H1 (cell line): ENCODE measurements at regions not wholly inside any gene's neighbourhood (a gene's known extent, or its start where the extent isn't known, plus 50 kb on each side); places are given as distances from the start of the nearest gene placed in this dataset.

ENCODE experiments used
- CTCF ChIA-PET: fragments of 300-600 bp; sonication (Branson Sonifier 250); formaldehyde crosslinking; loops from one replicate; lab custom pipeline; 2021; ENCODE audit not compliant: partially characterized antibody; lab: Charles Lee
- POLR2A ChIA-PET: fragments of 300-600 bp; sonication (Branson Sonifier 250); formaldehyde crosslinking; loops from one replicate; lab custom pipeline; 2021; ENCODE audit warnings: inconsistent platforms; ENCODE audit not compliant: partially characterized antibody; lab: Charles Lee
- DNase-seq, 2 experiments: peaks; one replicate each; pipeline versions ENCODE4 v3.0.0 to v3.0.0-alpha.2; 2010 to 2022; ENCODE audit warnings: low spot score in 2 of 2, low read depth in 1 of 2, mixed read lengths in 1 of 2
- FAIRE-seq: peaks from 2 replicates; lab custom pipeline; 2011; peaks lifted over from hg19 to GRCh38; lab: Jason Lieb, UNC
- H2AFZ ChIP-seq: 2 replicates; pipeline ENCODE4 v1.8.1; 2012; ENCODE audit warnings: low read length, inconsistent platforms
- H2AK5ac ChIP-seq: 2 replicates; pipeline ENCODE4 v1.6.1; 2013; ENCODE audit warnings: low read depth, low read length
- H2BK120ac ChIP-seq: replicated peaks from 2 replicates; pipeline ENCODE3; 2013; ENCODE audit warnings: low read depth, low read length, inconsistent platforms
- H2BK12ac ChIP-seq: 2 replicates; pipeline ENCODE4 v1.6.1; 2013; ENCODE audit warnings: low read depth, low read length
- H2BK15ac ChIP-seq: 2 replicates; pipeline ENCODE4 v1.6.1; 2013; ENCODE audit warnings: low read length
- H2BK20ac ChIP-seq: 2 replicates; pipeline ENCODE4 v1.6.1; 2013; ENCODE audit warnings: low read length
- H2BK5ac ChIP-seq: 2 replicates; pipeline ENCODE4 v1.6.1; 2013; ENCODE audit warnings: low read depth, low read length
- H3K14ac ChIP-seq: 2 replicates; pipeline ENCODE4 v1.6.1; 2013; ENCODE audit warnings: inconsistent platforms; ENCODE audit not compliant: insufficient read length
- H3K18ac ChIP-seq: 2 replicates; pipeline ENCODE4 v1.6.1; 2013; ENCODE audit warnings: low read length; ENCODE audit errors: extremely low read depth
- H3K23ac ChIP-seq: 2 replicates; pipeline ENCODE4 v1.6.1; 2013; ENCODE audit warnings: inconsistent platforms; ENCODE audit not compliant: insufficient read length
- H3K23me2 ChIP-seq: 2 replicates; pipeline ENCODE4 v1.6.1; 2013; ENCODE audit warnings: low read depth, low read length
- H3K27ac ChIP-seq: 2 replicates; pipeline ENCODE4 v1.6.1; 2011; ENCODE audit warnings: low read depth, low read length, inconsistent platforms
- H3K27me3 ChIP-seq, 4 experiments: replicated peaks in 1 of 4; 1 replicate in 1 of 4; 2 replicates in 3 of 4; pipeline versions ENCODE4 v1.6.1 to v1.8.1; 2011 to 2013; ENCODE audit warnings: low read length in 3 of 4, mild to moderate bottlenecking in 3 of 4, inconsistent platforms in 2 of 4, mixed read lengths in 2 of 4, moderate library complexity in 1 of 4; ENCODE audit not compliant: control insufficient read depth in 3 of 4, insufficient read depth in 3 of 4; ENCODE audit errors: extremely low read depth in 1 of 4
- H3K36me3 ChIP-seq, 4 experiments: 2 replicates each; pipeline versions ENCODE4 v1.6.1 to v1.8.1; 2011 to 2013; ENCODE audit warnings: mild to moderate bottlenecking in 4 of 4, low read length in 3 of 4, moderate library complexity in 2 of 4, control low read depth in 1 of 4, inconsistent platforms in 1 of 4; ENCODE audit not compliant: insufficient read depth in 4 of 4, control insufficient read depth in 2 of 4
- H3K4ac ChIP-seq: replicated peaks from 2 replicates; pipeline ENCODE3; 2013; ENCODE audit warnings: low read length, low read depth, mixed read lengths, inconsistent platforms; ENCODE audit not compliant: insufficient read length
- H3K4me1 ChIP-seq, 4 experiments: replicated peaks in 1 of 4; 1 replicate in 1 of 4; 2 replicates in 3 of 4; pipeline versions ENCODE4 v1.6.1 to v1.8.1; 2011 to 2013; ENCODE audit warnings: low read length in 3 of 4, inconsistent platforms in 2 of 4, mixed read lengths in 1 of 4; ENCODE audit not compliant: insufficient read depth in 4 of 4, control insufficient read depth in 3 of 4
- H3K4me2 ChIP-seq, 2 experiments: 2 replicates each; pipeline versions ENCODE4 v1.6.1 to v1.8.1; 2011 to 2013; ENCODE audit warnings: low read depth in 2 of 2, low read length in 2 of 2, control low read depth in 1 of 2, inconsistent platforms in 1 of 2, mild to moderate bottlenecking in 1 of 2; ENCODE audit not compliant: insufficient read depth in 1 of 2
- H3K4me3 ChIP-seq, 4 experiments: fragments of 200-600, 300-600 bp in 1 of 4; sonication (generic), shearing (Covaris generic), sonication (Bioruptor Twin) in 1 of 4; 2 replicates each; pipeline versions ENCODE4 v1.5.1 to v1.8.1; 2011 to 2016; ENCODE audit warnings: low read length in 4 of 4, low read depth in 3 of 4, control low read depth in 2 of 4, inconsistent platforms in 2 of 4, mild to moderate bottlenecking in 2 of 4, mixed read lengths in 1 of 4, moderate library complexity in 1 of 4; ENCODE audit not compliant: insufficient read depth in 2 of 4; ENCODE audit errors: extremely low read depth in 1 of 4
- H3K56ac ChIP-seq: replicated peaks from 2 replicates; pipeline ENCODE3; 2013; ENCODE audit warnings: low read depth, mild to moderate bottlenecking, mixed read lengths, low read length, inconsistent platforms; ENCODE audit not compliant: insufficient read length
- H3K79me1 ChIP-seq: 2 replicates; pipeline ENCODE4 v1.6.1; 2013; ENCODE audit warnings: low read depth, low read length, control low read depth
- H3K79me2 ChIP-seq, 2 experiments: 2 replicates each; pipeline versions ENCODE4 v1.6.1 to v1.8.1; 2012 to 2013; ENCODE audit warnings: low read length in 2 of 2, mild to moderate bottlenecking in 2 of 2, inconsistent platforms in 1 of 2; ENCODE audit not compliant: insufficient read depth in 2 of 2, control insufficient read depth in 1 of 2
- H3K9ac ChIP-seq, 4 experiments: replicated peaks in 1 of 4; 1 replicate in 1 of 4; 2 replicates in 3 of 4; pipeline versions ENCODE4 v1.6.1 to v1.8.1; 2011 to 2013; ENCODE audit warnings: low read depth in 3 of 4, low read length in 3 of 4, control low read depth in 2 of 4, mild to moderate bottlenecking in 2 of 4, moderate library complexity in 2 of 4, inconsistent platforms in 1 of 4; ENCODE audit errors: extremely low read depth in 1 of 4
- H3K9me3 ChIP-seq, 2 experiments: 2 replicates each; pipeline versions ENCODE4 v1.6.1 to v1.8.1; 2012 to 2013; ENCODE audit warnings: mild to moderate bottlenecking in 2 of 2, moderate library complexity in 2 of 2, control low read depth in 1 of 2, inconsistent platforms in 1 of 2, low read depth in 1 of 2, low read length in 1 of 2, mixed read lengths in 1 of 2; ENCODE audit not compliant: insufficient read depth in 2 of 2
- H4K20me1 ChIP-seq, 2 experiments: replicated peaks in 1 of 2; 2 replicates each; pipeline versions ENCODE3 to v1.8.1; 2011 to 2013; ENCODE audit warnings: inconsistent platforms in 2 of 2, low read length in 2 of 2, mild to moderate bottlenecking in 1 of 2; ENCODE audit not compliant: insufficient read depth in 2 of 2, control insufficient read depth in 1 of 2
- H4K5ac ChIP-seq: 2 replicates; pipeline ENCODE4 v1.6.1; 2013; ENCODE audit warnings: low read length, low read depth, mixed read lengths, inconsistent platforms; ENCODE audit not compliant: insufficient read length
- H4K8ac ChIP-seq: 2 replicates; pipeline ENCODE4 v1.8.0; 2013; ENCODE audit warnings: mild to moderate bottlenecking, moderate library complexity, low read length, inconsistent platforms; ENCODE audit not compliant: insufficient read depth; ENCODE audit errors: extremely low read depth
- H4K91ac ChIP-seq: replicated peaks from 2 replicates; pipeline ENCODE3; 2013; ENCODE audit warnings: low read length, mixed read lengths, inconsistent platforms; ENCODE audit not compliant: insufficient read length
- CTBP2 ChIP-seq: IDR thresholded peaks from 2 replicates; pipeline ENCODE4 v1.7.0; 2011; ENCODE audit warnings: borderline replicate concordance, mild to moderate bottlenecking, moderate library complexity, mixed read lengths, low read length; ENCODE audit not compliant: insufficient read depth, insufficient read length
- MAX ChIP-seq: IDR thresholded peaks from 2 replicates; pipeline ENCODE4 v1.6.1; 2012; ENCODE audit warnings: inconsistent platforms
- RFX5 ChIP-seq: IDR thresholded peaks from 2 replicates; pipeline ENCODE4 v1.6.1; 2011; ENCODE audit warnings: low read depth, low read length, improper control_type of control experiment, borderline replicate concordance
- SP2 ChIP-seq: IDR thresholded peaks from 2 replicates; pipeline ENCODE4 v1.6.1; 2012; ENCODE audit warnings: mild to moderate bottlenecking, low read length, inconsistent platforms
- TAF7 ChIP-seq: optimal IDR thresholded peaks from 2 replicates; pipeline ENCODE3; 2011; ENCODE audit warnings: low read depth, mild to moderate bottlenecking, inconsistent platforms, low read length, moderate library complexity, borderline replicate concordance
- WGBS, 2 experiments: shearing (Covaris generic) in 1 of 2; methylation state at CpG; one replicate each; pipeline versions ENCODE4 v1.1.6 to v1.1.7; 2013 to 2015; ENCODE audit warnings: low lambda C conversion rate in 2 of 2, mixed read lengths in 2 of 2, inconsistent platforms in 1 of 2, low coverage in 1 of 2, missing lambda C conversion rate in 1 of 2; ENCODE audit not compliant: insufficient replicate concordance in 2 of 2, insufficient coverage in 1 of 2, insufficient read length in 1 of 2; ENCODE audit errors: extremely low coverage in 1 of 2, missing lambda C conversion rate in 1 of 2; 5-methylcytosine and 5-hydroxymethylcytosine counted together

- H4K8ac ChIP-seq = no peak overlapping the region
- no peaks in the 10 kb centered on the region for H3K79me1 ChIP-seq
- H4K91ac ChIP-seq = no peak overlapping the region
- ChIA-PET CTCF (no interaction called here), POLR2A (no interaction called here)
- no peak overlapping the region for H2BK120ac ChIP-seq
- H2AK5ac ChIP-seq = no peak overlapping the region
- no peak overlapping the region for H2BK20ac ChIP-seq
- no peak overlapping the region for H2AFZ ChIP-seq
- no peak overlapping the region for H4K5ac ChIP-seq
- no peaks in the 10 kb centered on the region for H3K27me3 ChIP-seq
- no peaks in the 10 kb centered on the region for H3K79me2 ChIP-seq
- H2BK15ac ChIP-seq = no peak overlapping the region
- H3K4me1 ChIP-seq = peaks cover 0 to 2% (median under 1%) of the 10 kb centered on the region in 4 experiments; a peak in 3 of 7 replicates
- FAIRE-seq (no peak), DNase-seq (no peak)
- no peak overlapping the region for H3K4ac ChIP-seq
- H3K27ac ChIP-seq = no peak overlapping the region
- H4K20me1 ChIP-seq = no peaks in the 10 kb centered on the region
- no peaks in the 10 kb centered on the region for H3K23me2 ChIP-seq
- H3K9me3 ChIP-seq = no peaks in the 10 kb centered on the region
- H3K36me3 ChIP-seq = no peaks in the 10 kb centered on the region; a peak in 1 of 8 replicates
- H3K4me2 ChIP-seq = no peak overlapping the region
- no peak overlapping the region for H3K14ac ChIP-seq
- no peak overlapping the region for H2BK5ac ChIP-seq
- H3K4me3 ChIP-seq = no peak overlapping the region
- H3K23ac ChIP-seq = no peak overlapping the region
- no peak overlapping the region for H3K9ac ChIP-seq
- H3K56ac ChIP-seq = no peak overlapping the region
- WGBS, 2 experiments = 86% methylated on average over 2 of the region's 2 CpGs; no CpG with 5 or more reads in 1 of the 2 experiments
- H2BK12ac ChIP-seq = no peak overlapping the region
- TF ChIP-seq CTBP2 (no peak), SP2 (no peak), MAX (no peak), RFX5 (no peak), TAF7 (no peak)
- no peak overlapping the region for H3K18ac ChIP-seq
Measured at GRCh38 chrX:116284400-116284799, 113.9 kb downstream of the AGTR2 start.
